Memory B cell (primary cell): ENCODE measurements at regions not wholly inside any gene's neighbourhood (a gene's known extent, or its start where the extent isn't known, plus 50 kb on each side); places are given as distances from the start of the nearest gene placed in this dataset.

Experiments
- ATAC-seq: fragments of 150-1000 bp; cut with Tn5 transposase; 2 replicates; pipeline ENCODE4 v1.10.0; 2021; ENCODE audit warnings: low read depth, mild to moderate bottlenecking, moderate library complexity
- DNase-seq, 2 donors: peaks; one replicate each; pipeline ENCODE4 v3.0.0; 2022; ENCODE audit warnings: low spot score in 2 of 2
- H3K27ac Mint-ChIP-seq: one replicate; pipeline ENCODE4 v1.8.0; 2022; ENCODE audit warnings: mild to moderate bottlenecking, moderate library complexity, mixed read lengths
- H3K27me3 Mint-ChIP-seq: one replicate; pipeline ENCODE4 v1.8.0; 2022; ENCODE audit warnings: mixed read lengths
- H3K36me3 Mint-ChIP-seq: one replicate; pipeline ENCODE4 v1.8.0; 2022; ENCODE audit warnings: mild to moderate bottlenecking, mixed read lengths
- H3K4me1 Mint-ChIP-seq: one replicate; pipeline ENCODE4 v1.8.0; 2022; ENCODE audit warnings: mixed read lengths
- H3K4me3 Mint-ChIP-seq: one replicate; pipeline ENCODE4 v1.8.0; 2022; ENCODE audit warnings: mild to moderate bottlenecking, moderate library complexity, mixed read lengths
- H3K9me3 Mint-ChIP-seq: one replicate; pipeline ENCODE4 v1.8.0; 2022; ENCODE audit warnings: mixed read lengths

GRCh38 chr22:33221568-33221967 lies 163.4 kb upstream of the SYN3 start:
- H3K4me1 Mint-ChIP-seq, result peaks cover 3% of the 10 kb centered on the region
- H3K27me3 Mint-ChIP-seq, result peaks cover 2% of the 10 kb centered on the region
- DNase-seq (no peak), ATAC-seq (no peak)
- H3K36me3 Mint-ChIP-seq, result no peaks in the 10 kb centered on the region
- peaks cover 2% of the 10 kb centered on the region for H3K9me3 Mint-ChIP-seq
- no peak overlapping the region for H3K4me3 Mint-ChIP-seq
- H3K27ac Mint-ChIP-seq, result no peak overlapping the region

GRCh38 chr22:33220476-33221080 lies 162.4 kb upstream of the SYN3 start:
- ATAC-seq (no peak), DNase-seq (no peak)
- peaks cover 3% of the 10 kb centered on the region for H3K4me1 Mint-ChIP-seq
- H3K9me3 Mint-ChIP-seq, result no peaks in the 10 kb centered on the region
- H3K27ac Mint-ChIP-seq, result no peak overlapping the region
- no peak overlapping the region for H3K4me3 Mint-ChIP-seq
- peaks cover 2% of the 10 kb centered on the region for H3K27me3 Mint-ChIP-seq
- no peaks in the 10 kb centered on the region for H3K36me3 Mint-ChIP-seq

GRCh38 chr22:33219648-33220384 lies 161.6 kb upstream of the SYN3 start:
- Mint-ChIP-seq H3K4me3 (no peak overlapping the region), H3K36me3 (no peaks in the 10 kb centered on the region), H3K27ac (no peak overlapping the region)

GRCh38 chr22:33213383-33214075 lies 155.3 kb upstream of the SYN3 start:
- H3K27me3 Mint-ChIP-seq, result peaks cover 3% of the 10 kb centered on the region
- ATAC-seq, result no peak
- no peak for DNase-seq
- no peaks in the 10 kb centered on the region for H3K36me3 Mint-ChIP-seq
- no peaks in the 10 kb centered on the region for H3K9me3 Mint-ChIP-seq
- no peak overlapping the region for H3K27ac Mint-ChIP-seq
- H3K4me1 Mint-ChIP-seq, result peaks cover 12% of the 10 kb centered on the region
- H3K4me3 Mint-ChIP-seq, result no peak overlapping the region

More at GRCh38 chr22:33219648-33220384, 161.6 kb upstream of the SYN3 start:
- peaks cover 3% of the 10 kb centered on the region for H3K4me1 Mint-ChIP-seq
- DNase-seq (no peak), ATAC-seq (no peak)
- H3K27me3 Mint-ChIP-seq, result peaks cover 2% of the 10 kb centered on the region
- no peaks in the 10 kb centered on the region for H3K9me3 Mint-ChIP-seq

GRCh38 chr22:33209930-33210784 lies 152.0 kb upstream of the SYN3 start:
- Mint-ChIP-seq H3K9me3 (no peaks in the 10 kb centered on the region), H3K36me3 (no peaks in the 10 kb centered on the region), H3K4me1 (peaks cover 8% of the 10 kb centered on the region), H3K27me3 (peaks cover 1% of the 10 kb centered on the region), H3K4me3 (no peak overlapping the region), H3K27ac (no peak overlapping the region)
- peak; percentile 31 to 57 for DNase-seq
- ATAC-seq, result peak; percentile 87

- no peak overlapping the region for H3K4me3 Mint-ChIP-seq
- ATAC-seq, result peak; percentile 31
- peaks cover 2% of the 10 kb centered on the region for H3K36me3 Mint-ChIP-seq
- H3K27ac Mint-ChIP-seq, result no peak overlapping the region
- peaks cover 5% of the 10 kb centered on the region for H3K27me3 Mint-ChIP-seq
- no peak for DNase-seq
- no peaks in the 10 kb centered on the region for H3K9me3 Mint-ChIP-seq
- peaks cover 29% of the 10 kb centered on the region for H3K4me1 Mint-ChIP-seq
Measured at GRCh38 chr22:33204408-33204807, 146.2 kb upstream of the SYN3 start.

GRCh38 chr22:33202455-33202854 lies 144.3 kb upstream of the SYN3 start:
- no peak overlapping the region for H3K4me3 Mint-ChIP-seq
- peaks cover 3% of the 10 kb centered on the region for H3K27me3 Mint-ChIP-seq
- H3K9me3 Mint-ChIP-seq, result no peaks in the 10 kb centered on the region
- no peak overlapping the region for H3K27ac Mint-ChIP-seq
- no peak for DNase-seq
- H3K36me3 Mint-ChIP-seq, result peaks cover 2% of the 10 kb centered on the region
- ATAC-seq, result no peak
- H3K4me1 Mint-ChIP-seq, result peaks cover 29% of the 10 kb centered on the region

GRCh38 chr22:33194529-33195077 lies 136.4 kb upstream of the SYN3 start:
- Mint-ChIP-seq H3K27me3 (no peaks in the 10 kb centered on the region), H3K27ac (no peak overlapping the region), H3K9me3 (no peaks in the 10 kb centered on the region), H3K36me3 (no peaks in the 10 kb centered on the region), H3K4me3 (no peak overlapping the region), H3K4me1 (peaks cover 14% of the 10 kb centered on the region)
- ATAC-seq (no peak), DNase-seq (no peak)

- Mint-ChIP-seq H3K9me3 (no peaks in the 10 kb centered on the region), H3K4me3 (no peak overlapping the region), H3K27me3 (peaks cover 1% of the 10 kb centered on the region), H3K27ac (no peak overlapping the region), H3K4me1 (peaks cover 14% of the 10 kb centered on the region), H3K36me3 (no peaks in the 10 kb centered on the region)
- ATAC-seq (peak; percentile 54), DNase-seq (no peak)
Measured at GRCh38 chr22:33192156-33192555, 134.0 kb upstream of the SYN3 start.

GRCh38 chr22:33188326-33188725 lies 130.1 kb upstream of the SYN3 start:
- H3K4me3 Mint-ChIP-seq, result no peak overlapping the region
- H3K36me3 Mint-ChIP-seq, result no peaks in the 10 kb centered on the region
- no peaks in the 10 kb centered on the region for H3K9me3 Mint-ChIP-seq
- no peak overlapping the region for H3K27ac Mint-ChIP-seq
- DNase-seq (no peak), ATAC-seq (no peak)
- peaks cover 14% of the 10 kb centered on the region for H3K4me1 Mint-ChIP-seq
- H3K27me3 Mint-ChIP-seq, result peaks cover 8% of the 10 kb centered on the region

GRCh38 chr22:33186816-33187215 lies 128.6 kb upstream of the SYN3 start:
- no peak overlapping the region for H3K4me3 Mint-ChIP-seq
- H3K4me1 Mint-ChIP-seq, result peaks cover 7% of the 10 kb centered on the region
- H3K27ac Mint-ChIP-seq, result no peak overlapping the region
- ATAC-seq, result no peak
- H3K9me3 Mint-ChIP-seq, result peaks cover 3% of the 10 kb centered on the region
- peaks cover 14% of the 10 kb centered on the region for H3K27me3 Mint-ChIP-seq
- no peak for DNase-seq
- H3K36me3 Mint-ChIP-seq, result no peaks in the 10 kb centered on the region

- no peak overlapping the region for H3K27ac Mint-ChIP-seq
- no peak for ATAC-seq
- H3K4me3 Mint-ChIP-seq, result no peak overlapping the region
- H3K4me1 Mint-ChIP-seq, result no peaks in the 10 kb centered on the region
- H3K36me3 Mint-ChIP-seq, result no peaks in the 10 kb centered on the region
- H3K27me3 Mint-ChIP-seq, result peaks cover 17% of the 10 kb centered on the region
- no peak for DNase-seq
- peaks cover 7% of the 10 kb centered on the region for H3K9me3 Mint-ChIP-seq
Measured at GRCh38 chr22:33180356-33180755, 122.2 kb upstream of the SYN3 start.

- no peaks in the 10 kb centered on the region for H3K36me3 Mint-ChIP-seq
- DNase-seq (no peak), ATAC-seq (no peak)
- H3K27ac Mint-ChIP-seq, result no peak overlapping the region
- H3K4me3 Mint-ChIP-seq, result no peak overlapping the region
- H3K9me3 Mint-ChIP-seq, result peaks cover 5% of the 10 kb centered on the region
- peaks cover 4% of the 10 kb centered on the region for H3K4me1 Mint-ChIP-seq
- peaks cover 11% of the 10 kb centered on the region for H3K27me3 Mint-ChIP-seq
Measured at GRCh38 chr22:33167998-33168790, 110.0 kb upstream of the SYN3 start.
